SU-DHL-6 (cell line): ENCODE measurements at regions not wholly inside any gene's neighbourhood (a gene's known extent, or its start where the extent isn't known, plus 50 kb on each side); places are given as distances from the start of the nearest gene placed in this dataset.

Source experiments
- EZH2phosphoT487 ChIP-seq: fragments of 200-600 bp; sonication (generic), shearing (Covaris generic); conservative IDR thresholded peaks from 2 replicates; pipeline ENCODE4 v1.6.1; 2018; ENCODE audit warnings: mild to moderate bottlenecking, antibody characterized with exemption, low read length, moderate library complexity, mixed read lengths
- TF ChIP-seq, protein P1 (sequence below): fragments of 200-600 bp; sonication (generic); IDR thresholded peaks from one replicate; pipeline ENCODE4 v1.5.1; 2017; ENCODE audit warnings: antibody characterized with exemption, mild to moderate bottlenecking, low read length, moderate library complexity; ENCODE audit not compliant: insufficient read depth, poor library complexity, severe bottlenecking

DNA sequence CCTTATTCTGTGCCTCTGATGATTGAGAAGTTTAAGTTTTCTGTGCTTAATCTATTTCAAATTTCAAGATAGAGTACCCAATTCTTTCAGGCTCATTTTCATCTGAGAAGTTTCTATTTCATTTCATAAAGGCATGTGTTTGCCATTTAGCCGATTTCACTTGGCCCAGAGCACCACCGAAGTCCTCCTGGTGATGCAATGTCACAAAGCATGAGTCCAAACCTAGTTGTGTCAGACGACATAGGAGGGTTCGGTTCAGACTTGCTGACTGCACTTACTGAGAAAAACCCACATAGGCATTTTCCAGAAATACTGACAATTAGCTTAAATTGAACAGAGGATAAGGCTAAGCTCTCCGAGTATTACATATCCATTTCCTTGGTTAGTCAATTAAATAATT is 152.4 kb upstream of the FAR2 start:
- TF ChIP-seq, protein P1, sequence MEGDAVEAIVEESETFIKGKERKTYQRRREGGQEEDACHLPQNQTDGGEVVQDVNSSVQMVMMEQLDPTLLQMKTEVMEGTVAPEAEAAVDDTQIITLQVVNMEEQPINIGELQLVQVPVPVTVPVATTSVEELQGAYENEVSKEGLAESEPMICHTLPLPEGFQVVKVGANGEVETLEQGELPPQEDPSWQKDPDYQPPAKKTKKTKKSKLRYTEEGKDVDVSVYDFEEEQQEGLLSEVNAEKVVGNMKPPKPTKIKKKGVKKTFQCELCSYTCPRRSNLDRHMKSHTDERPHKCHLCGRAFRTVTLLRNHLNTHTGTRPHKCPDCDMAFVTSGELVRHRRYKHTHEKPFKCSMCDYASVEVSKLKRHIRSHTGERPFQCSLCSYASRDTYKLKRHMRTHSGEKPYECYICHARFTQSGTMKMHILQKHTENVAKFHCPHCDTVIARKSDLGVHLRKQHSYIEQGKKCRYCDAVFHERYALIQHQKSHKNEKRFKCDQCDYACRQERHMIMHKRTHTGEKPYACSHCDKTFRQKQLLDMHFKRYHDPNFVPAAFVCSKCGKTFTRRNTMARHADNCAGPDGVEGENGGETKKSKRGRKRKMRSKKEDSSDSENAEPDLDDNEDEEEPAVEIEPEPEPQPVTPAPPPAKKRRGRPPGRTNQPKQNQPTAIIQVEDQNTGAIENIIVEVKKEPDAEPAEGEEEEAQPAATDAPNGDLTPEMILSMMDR: no peak
- TF ChIP-seq EZH2phosphoT487: no peak
